C4-2B (cell line): ENCODE measurements at regions not wholly inside any gene's neighbourhood (a gene's known extent, or its start where the extent isn't known, plus 50 kb on each side); places are given as distances from the start of the nearest gene placed in this dataset.
A peak's percentile ranks its signal among the peaks of the same experiment; 100 is the strongest.

Source experiments
- H3K27ac ChIP-seq: fragments of 450-650 bp; 2 replicates; pipeline ENCODE4 v1.5.1; 2017
- CTCF ChIP-seq: fragments of 450-650 bp; conservative IDR thresholded peaks from 2 replicates; pipeline ENCODE4 v1.5.1; 2017; ENCODE audit warnings: mild to moderate bottlenecking
- ZFX ChIP-seq: fragments of 450-650 bp; IDR thresholded peaks from 2 replicates; pipeline ENCODE4 v1.6.1; 2017

- TF ChIP-seq CTCF: no peak
- TF ChIP-seq ZFX: no peak
- no peak overlapping the region for H3K27ac ChIP-seq
These were observed 694.9 kb downstream of the GALR1 start for GRCh38 chr18:77944533-77944932.

- TF ChIP-seq ZFX (no peak), CTCF (no peak)
- H3K27ac ChIP-seq: no peak overlapping the region
These were observed 698.9 kb downstream of the GALR1 start for GRCh38 chr18:77948567-77948966.

- no peak for TF ChIP-seq ZFX
- peak; percentile 15 for TF ChIP-seq CTCF
- no peak overlapping the region for H3K27ac ChIP-seq
These were observed 699.8 kb downstream of the GALR1 start for GRCh38 chr18:77949355-77949973.

GRCh38 chr18:77959248-77959647 is 709.6 kb downstream of the GALR1 start:
- no peak for TF ChIP-seq ZFX
- no peak for TF ChIP-seq CTCF

GRCh38 chr18:77960791-77961410 is 711.3 kb downstream of the GALR1 start:
- TF ChIP-seq CTCF: no peak
- TF ChIP-seq ZFX: no peak

More at GRCh38 chr18:77959248-77959647, 709.6 kb downstream of the GALR1 start:
- H3K27ac ChIP-seq: no peak overlapping the region

GRCh38 chr18:77967071-77967470 is 717.4 kb downstream of the GALR1 start:
- H3K27ac ChIP-seq: no peak overlapping the region
- TF ChIP-seq CTCF (no peak), ZFX (no peak)

More at GRCh38 chr18:77960791-77961410, 711.3 kb downstream of the GALR1 start:
- H3K27ac ChIP-seq: no peak overlapping the region

GRCh38 chr18:77967791-77968190 is 718.1 kb downstream of the GALR1 start:
- H3K27ac ChIP-seq: no peak overlapping the region
- TF ChIP-seq ZFX: no peak
- TF ChIP-seq CTCF: no peak
